HEK293 (cell line): ENCODE measurements at regions not wholly inside any gene's neighbourhood (a gene's known extent, or its start where the extent isn't known, plus 50 kb on each side); places are given as distances from the start of the nearest gene placed in this dataset.

Experiments
- CTCF ChIA-PET: fragments of 350-600 bp; formaldehyde crosslinking; extraction: SDS; loops from one replicate; lab custom pipeline; 2021; ENCODE audit warnings: antibody characterized with exemption; lab: Yijun Ruan, JAX
- POLR2A ChIA-PET: fragments of 300-600 bp; formaldehyde crosslinking; extraction: SDS; loops from one replicate; lab custom pipeline; 2020; ENCODE audit warnings: antibody characterized with exemption, inconsistent platforms; lab: Yijun Ruan, JAX
- H3K27ac ChIP-seq: fragments of 200-500 bp; sonication (Bioruptor generic); 2 replicates; pipeline ENCODE4 v1.5.1; 2014; ENCODE audit warnings: low read depth, low read length, control low read depth, inconsistent platforms; ENCODE audit errors: extremely low read depth
- H3K36me3 ChIP-seq, 2 experiments: fragments of 200-500 bp in 1 of 2; sonication (Bioruptor generic) in 1 of 2; 1 replicate in 1 of 2; 2 replicates in 1 of 2; pipeline ENCODE4 v1.5.1; 2014 to 2017; ENCODE audit warnings: inconsistent platforms in 2 of 2, low read length in 2 of 2; ENCODE audit not compliant: control insufficient read depth in 2 of 2, insufficient read depth in 1 of 2
- H3K4me1 ChIP-seq: fragments of 200-500 bp; sonication (Bioruptor generic); 2 replicates; pipeline ENCODE4 v1.5.1; 2014; ENCODE audit warnings: mild to moderate bottlenecking, low read length, inconsistent platforms; ENCODE audit not compliant: control insufficient read depth, insufficient read depth
- H3K4me3 ChIP-seq: 2 replicates; pipeline ENCODE4 v1.5.1; 2011; ENCODE audit warnings: low read depth, mild to moderate bottlenecking, control low read depth, low read length, moderate library complexity
- H3K9me3 ChIP-seq: fragments of 200-500 bp; sonication (Bioruptor generic); 2 replicates; pipeline ENCODE4 v1.5.1; 2014; ENCODE audit warnings: low read depth, low read length, inconsistent platforms; ENCODE audit not compliant: control insufficient read depth, insufficient read depth
- TRIM28 ChIP-seq: IDR thresholded peaks from 2 replicates; pipeline ENCODE4 v1.6.1; 2011; ENCODE audit warnings: low read length, control low read depth, borderline replicate concordance
- ZBTB7A ChIP-seq: fragments of 450-650 bp; formaldehyde crosslinking; IDR thresholded peaks from 2 replicates; pipeline ENCODE4 v1.5.1; 2016; ENCODE audit warnings: low read depth, missing biosample characterization, missing genetic modification characterization
- ZFP3 ChIP-seq: fragments of 450-650 bp; formaldehyde crosslinking; IDR thresholded peaks from 2 replicates; pipeline ENCODE4 v1.5.1; 2016; ENCODE audit warnings: low read depth, missing biosample characterization, missing genetic modification characterization
- ZNF10 ChIP-seq: fragments of 450-650 bp; formaldehyde crosslinking; IDR thresholded peaks from 2 replicates; pipeline ENCODE4 v1.5.1; 2017; ENCODE audit warnings: missing biosample characterization, missing genetic modification characterization
- ZNF138 ChIP-seq: fragments of 450-650 bp; formaldehyde crosslinking; IDR thresholded peaks from 2 replicates; pipeline ENCODE4 v1.5.1; 2016; ENCODE audit warnings: missing biosample characterization, missing genetic modification characterization, borderline replicate concordance
- ZNF155 ChIP-seq: fragments of 450-650 bp; formaldehyde crosslinking; IDR thresholded peaks from 2 replicates; pipeline ENCODE4 v1.5.1; 2016; ENCODE audit warnings: missing biosample characterization, missing genetic modification characterization
- ZNF266 ChIP-seq: fragments of 450-650 bp; formaldehyde crosslinking; IDR thresholded peaks from 2 replicates; pipeline ENCODE4 v1.5.1; 2016; ENCODE audit warnings: missing biosample characterization, missing genetic modification characterization, low read depth
- ZNF394 ChIP-seq: fragments of 450-650 bp; formaldehyde crosslinking; IDR thresholded peaks from 2 replicates; pipeline ENCODE4 v1.5.1; 2016; ENCODE audit warnings: missing biosample characterization, missing genetic modification characterization, mild to moderate bottlenecking, moderate library complexity, borderline replicate concordance
- ZNF416 ChIP-seq: fragments of 450-650 bp; formaldehyde crosslinking; IDR thresholded peaks from 2 replicates; pipeline ENCODE4 v1.5.1; 2016; ENCODE audit warnings: missing biosample characterization, missing genetic modification characterization
- ZNF510 ChIP-seq: fragments of 450-650 bp; formaldehyde crosslinking; IDR thresholded peaks from 2 replicates; pipeline ENCODE4 v1.5.1; 2018; ENCODE audit warnings: mild to moderate bottlenecking, missing genetic modification characterization, missing biosample characterization; ENCODE audit not compliant: insufficient replicate concordance
- ZNF670 ChIP-seq: fragments of 450-650 bp; formaldehyde crosslinking; IDR thresholded peaks from 2 replicates; pipeline ENCODE4 v1.5.1; 2016; ENCODE audit warnings: missing biosample characterization, missing genetic modification characterization, low read depth
- ZNF776 ChIP-seq: fragments of 450-650 bp; formaldehyde crosslinking; IDR thresholded peaks from 2 replicates; pipeline ENCODE4 v1.5.0; 2017; ENCODE audit warnings: missing biosample characterization, missing genetic modification characterization, borderline replicate concordance
- ZNF837 ChIP-seq: fragments of 450-650 bp; formaldehyde crosslinking; IDR thresholded peaks from 2 replicates; pipeline ENCODE4 v1.5.1; 2016; ENCODE audit warnings: missing biosample characterization, missing genetic modification characterization
- ZNF843 ChIP-seq: fragments of 450-650 bp; formaldehyde crosslinking; IDR thresholded peaks from 2 replicates; pipeline ENCODE4 v1.5.1; 2016; ENCODE audit warnings: missing biosample characterization, missing genetic modification characterization
- TF ChIP-seq, protein P1 (sequence below): fragments of 450-650 bp; formaldehyde crosslinking; IDR thresholded peaks from 2 replicates; pipeline ENCODE4 v1.5.1; 2017; ENCODE audit warnings: missing biosample characterization, missing genetic modification characterization
- TF ChIP-seq, protein P2 (sequence below): fragments of 450-650 bp; formaldehyde crosslinking; IDR thresholded peaks from 2 replicates; pipeline ENCODE4 v1.5.1; 2016; ENCODE audit warnings: missing biosample characterization, missing genetic modification characterization, borderline replicate concordance
- TF ChIP-seq, protein P3 (sequence below): fragments of 450-650 bp; IDR thresholded peaks from 2 replicates; pipeline ENCODE4 v1.5.1; 2018; ENCODE audit warnings: missing biosample characterization, missing genetic modification characterization

DNA sequence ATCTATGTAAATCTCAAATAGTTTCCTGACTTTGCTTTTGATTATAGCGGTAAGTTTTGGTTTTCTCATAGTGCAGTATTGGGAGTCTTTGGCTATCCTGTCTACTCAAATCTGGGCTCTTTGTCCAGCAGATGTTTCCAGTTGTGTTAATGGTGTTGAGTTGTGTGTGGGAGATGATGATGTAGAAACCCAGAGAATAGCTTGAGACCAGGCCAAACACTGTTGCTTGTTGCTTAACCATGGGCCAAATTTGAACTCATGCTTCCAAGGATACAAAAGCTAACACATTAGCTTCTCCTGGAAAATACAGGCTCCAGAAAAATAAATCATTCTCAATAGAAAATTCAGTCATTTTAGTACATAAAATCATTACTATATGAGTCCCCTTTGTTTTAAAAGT is 82.6 kb upstream of the GYPA start:
- H3K4me3 ChIP-seq: no peak overlapping the region
- CTCF ChIA-PET: interaction anchor here (0.7 kb wide), 1 partner anchor 42 kb away, joined by 3 read pairs; no protein-coding TSS in a partner anchor
- POLR2A ChIA-PET: no interaction called here
- H3K27ac ChIP-seq: no peak overlapping the region
- no peaks in the 10 kb centered on the region for H3K36me3 ChIP-seq
- H3K4me1 ChIP-seq: no peaks in the 10 kb centered on the region
- TF ChIP-seq ZNF155 (tag by site-specific recombination) (no peak), ZBTB7A (no peak), ZNF138 (tag by site-specific recombination) (no peak), ZNF10 (no peak), ZNF416 (tag by site-specific recombination) (no peak)
- TF ChIP-seq, protein P1, sequence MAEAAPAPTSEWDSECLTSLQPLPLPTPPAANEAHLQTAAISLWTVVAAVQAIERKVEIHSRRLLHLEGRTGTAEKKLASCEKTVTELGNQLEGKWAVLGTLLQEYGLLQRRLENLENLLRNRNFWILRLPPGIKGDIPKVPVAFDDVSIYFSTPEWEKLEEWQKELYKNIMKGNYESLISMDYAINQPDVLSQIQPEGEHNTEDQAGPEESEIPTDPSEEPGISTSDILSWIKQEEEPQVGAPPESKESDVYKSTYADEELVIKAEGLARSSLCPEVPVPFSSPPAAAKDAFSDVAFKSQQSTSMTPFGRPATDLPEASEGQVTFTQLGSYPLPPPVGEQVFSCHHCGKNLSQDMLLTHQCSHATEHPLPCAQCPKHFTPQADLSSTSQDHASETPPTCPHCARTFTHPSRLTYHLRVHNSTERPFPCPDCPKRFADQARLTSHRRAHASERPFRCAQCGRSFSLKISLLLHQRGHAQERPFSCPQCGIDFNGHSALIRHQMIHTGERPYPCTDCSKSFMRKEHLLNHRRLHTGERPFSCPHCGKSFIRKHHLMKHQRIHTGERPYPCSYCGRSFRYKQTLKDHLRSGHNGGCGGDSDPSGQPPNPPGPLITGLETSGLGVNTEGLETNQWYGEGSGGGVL: no peak
- TF ChIP-seq, all 188 proteins: peak for 0
- no peaks in the 10 kb centered on the region for H3K9me3 ChIP-seq

DNA sequence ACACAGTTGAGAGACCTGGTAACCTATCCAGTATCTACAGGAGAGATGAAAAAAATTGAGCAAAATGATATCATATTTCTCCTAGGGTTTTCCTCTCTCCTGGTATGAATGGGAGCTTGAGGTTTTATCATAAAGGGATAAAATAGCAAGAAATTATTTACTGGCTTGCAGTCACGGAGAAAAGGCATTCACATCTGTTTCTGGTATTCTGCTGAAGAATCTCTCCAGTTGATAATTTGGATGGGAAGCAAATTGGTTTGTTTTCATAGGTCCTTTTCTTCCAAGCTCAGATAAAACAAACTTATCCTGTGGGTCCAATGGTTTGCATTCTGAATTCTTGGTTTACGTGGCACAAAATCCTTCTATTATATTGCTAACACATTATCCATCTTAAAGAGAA is 83.1 kb upstream of the GYPA start:
- H3K4me1 ChIP-seq: no peaks in the 10 kb centered on the region
- H3K27ac ChIP-seq: no peak overlapping the region
- H3K36me3 ChIP-seq: no peaks in the 10 kb centered on the region
- H3K4me3 ChIP-seq: no peak overlapping the region
- POLR2A ChIA-PET: no interaction called here
- no peak for TF ChIP-seq TRIM28
- TF ChIP-seq, protein P2, sequence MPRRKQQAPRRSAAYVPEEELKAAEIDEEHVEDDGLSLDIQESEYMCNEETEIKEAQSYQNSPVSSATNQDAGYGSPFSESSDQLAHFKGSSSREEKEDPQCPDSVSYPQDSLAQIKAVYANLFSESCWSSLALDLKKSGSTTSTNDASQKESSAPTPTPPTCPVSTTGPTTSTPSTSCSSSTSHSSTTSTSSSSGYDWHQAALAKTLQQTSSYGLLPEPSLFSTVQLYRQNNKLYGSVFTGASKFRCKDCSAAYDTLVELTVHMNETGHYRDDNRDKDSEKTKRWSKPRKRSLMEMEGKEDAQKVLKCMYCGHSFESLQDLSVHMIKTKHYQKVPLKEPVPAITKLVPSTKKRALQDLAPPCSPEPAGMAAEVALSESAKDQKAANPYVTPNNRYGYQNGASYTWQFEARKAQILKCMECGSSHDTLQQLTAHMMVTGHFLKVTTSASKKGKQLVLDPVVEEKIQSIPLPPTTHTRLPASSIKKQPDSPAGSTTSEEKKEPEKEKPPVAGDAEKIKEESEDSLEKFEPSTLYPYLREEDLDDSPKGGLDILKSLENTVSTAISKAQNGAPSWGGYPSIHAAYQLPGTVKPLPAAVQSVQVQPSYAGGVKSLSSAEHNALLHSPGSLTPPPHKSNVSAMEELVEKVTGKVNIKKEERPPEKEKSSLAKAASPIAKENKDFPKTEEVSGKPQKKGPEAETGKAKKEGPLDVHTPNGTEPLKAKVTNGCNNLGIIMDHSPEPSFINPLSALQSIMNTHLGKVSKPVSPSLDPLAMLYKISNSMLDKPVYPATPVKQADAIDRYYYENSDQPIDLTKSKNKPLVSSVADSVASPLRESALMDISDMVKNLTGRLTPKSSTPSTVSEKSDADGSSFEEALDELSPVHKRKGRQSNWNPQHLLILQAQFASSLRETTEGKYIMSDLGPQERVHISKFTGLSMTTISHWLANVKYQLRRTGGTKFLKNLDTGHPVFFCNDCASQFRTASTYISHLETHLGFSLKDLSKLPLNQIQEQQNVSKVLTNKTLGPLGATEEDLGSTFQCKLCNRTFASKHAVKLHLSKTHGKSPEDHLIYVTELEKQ (tag by site-specific recombination): no peak
- TF ChIP-seq ZFP3 (tag by site-specific recombination): no peak
- no peak for TF ChIP-seq ZNF510 (tag by site-specific recombination)
- TF ChIP-seq, protein P3, sequence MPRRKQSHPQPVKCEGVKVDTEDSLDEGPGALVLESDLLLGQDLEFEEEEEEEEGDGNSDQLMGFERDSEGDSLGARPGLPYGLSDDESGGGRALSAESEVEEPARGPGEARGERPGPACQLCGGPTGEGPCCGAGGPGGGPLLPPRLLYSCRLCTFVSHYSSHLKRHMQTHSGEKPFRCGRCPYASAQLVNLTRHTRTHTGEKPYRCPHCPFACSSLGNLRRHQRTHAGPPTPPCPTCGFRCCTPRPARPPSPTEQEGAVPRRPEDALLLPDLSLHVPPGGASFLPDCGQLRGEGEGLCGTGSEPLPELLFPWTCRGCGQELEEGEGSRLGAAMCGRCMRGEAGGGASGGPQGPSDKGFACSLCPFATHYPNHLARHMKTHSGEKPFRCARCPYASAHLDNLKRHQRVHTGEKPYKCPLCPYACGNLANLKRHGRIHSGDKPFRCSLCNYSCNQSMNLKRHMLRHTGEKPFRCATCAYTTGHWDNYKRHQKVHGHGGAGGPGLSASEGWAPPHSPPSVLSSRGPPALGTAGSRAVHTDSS (tag by site-specific recombination): no peak
- no peak for TF ChIP-seq ZNF837 (tag by site-specific recombination)
- no peak for TF ChIP-seq ZNF843 (tag by site-specific recombination)
- no peak for TF ChIP-seq ZNF776
- TF ChIP-seq ZNF394 (tag by site-specific recombination): no peak
- TF ChIP-seq ZNF670 (tag by site-specific recombination): no peak
- no peak for TF ChIP-seq ZNF266 (tag by site-specific recombination)
- no peaks in the 10 kb centered on the region for H3K9me3 ChIP-seq
- CTCF ChIA-PET: interaction anchor here (0.7 kb wide), 1 partner anchor 42 kb away, joined by 3 read pairs; no protein-coding TSS in a partner anchor
